Glutamatergic neuron (in vitro differentiated cells): ENCODE measurements at regions not wholly inside any gene's neighbourhood (a gene's known extent, or its start where the extent isn't known, plus 50 kb on each side); places are given as distances from the start of the nearest gene placed in this dataset.

Experiments used
- DNase-seq: peaks from one replicate; pipeline ENCODE4 v3.0.0; 2022
- H3K27ac Mint-ChIP-seq: one replicate; pipeline ENCODE4 v1.8.0; 2020; ENCODE audit warnings: mild to moderate bottlenecking, mixed read lengths, inconsistent platforms; ENCODE audit not compliant: unreplicated experiment
- H3K27me3 Mint-ChIP-seq: one replicate; pipeline ENCODE4 v1.8.0; 2020; ENCODE audit warnings: mild to moderate bottlenecking, moderate library complexity, mixed read lengths, inconsistent platforms; ENCODE audit not compliant: unreplicated experiment
- H3K36me3 Mint-ChIP-seq: one replicate; pipeline ENCODE4 v1.8.0; 2020; ENCODE audit warnings: mild to moderate bottlenecking, mixed read lengths, inconsistent platforms; ENCODE audit not compliant: unreplicated experiment
- H3K4me1 Mint-ChIP-seq: one replicate; pipeline ENCODE4 v1.8.0; 2020; ENCODE audit warnings: mild to moderate bottlenecking, low read depth, mixed read lengths, inconsistent platforms; ENCODE audit not compliant: unreplicated experiment
- H3K4me3 Mint-ChIP-seq: one replicate; pipeline ENCODE4 v1.8.0; 2020; ENCODE audit warnings: mild to moderate bottlenecking, mixed read lengths, inconsistent platforms; ENCODE audit not compliant: unreplicated experiment
- H3K9me3 Mint-ChIP-seq: one replicate; pipeline ENCODE4 v1.8.0; 2020; ENCODE audit warnings: mild to moderate bottlenecking, moderate library complexity, mixed read lengths, inconsistent platforms; ENCODE audit not compliant: unreplicated experiment
- CTCF ChIP-seq: fragments of 200-600 bp; sonication (generic); IDR thresholded peaks from one replicate; pipeline ENCODE4 v1.5.0; 2021; ENCODE audit not compliant: partially characterized antibody, unreplicated experiment

- no peak overlapping the region for H3K27ac Mint-ChIP-seq
- no peak for DNase-seq
- peaks cover 3% of the 10 kb centered on the region for H3K36me3 Mint-ChIP-seq
- peaks cover 8% of the 10 kb centered on the region for H3K4me1 Mint-ChIP-seq
- no peaks in the 10 kb centered on the region for H3K9me3 Mint-ChIP-seq
- no peak for TF ChIP-seq CTCF
- no peaks in the 10 kb centered on the region for H3K27me3 Mint-ChIP-seq
- no peak overlapping the region for H3K4me3 Mint-ChIP-seq
These were observed 244.2 kb downstream of the WNT5A start for GRCh38 chr3:55242921-55243320.

- Mint-ChIP-seq H3K27ac (no peak overlapping the region), H3K4me1 (peaks cover 8% of the 10 kb centered on the region)
- no peak for TF ChIP-seq CTCF
These were observed 246.0 kb downstream of the WNT5A start for GRCh38 chr3:55241098-55241497.

GRCh38 chr3:55235416-55235815 lies 251.7 kb downstream of the WNT5A start:
- no peak for DNase-seq
- Mint-ChIP-seq H3K27ac (no peak overlapping the region), H3K4me3 (no peak overlapping the region), H3K27me3 (peaks cover 2% of the 10 kb centered on the region), H3K36me3 (peaks cover 4% of the 10 kb centered on the region), H3K4me1 (no peaks in the 10 kb centered on the region), H3K9me3 (no peaks in the 10 kb centered on the region)
- no peak for TF ChIP-seq CTCF

More at GRCh38 chr3:55241098-55241497, 246.0 kb downstream of the WNT5A start:
- no peaks in the 10 kb centered on the region for H3K27me3 Mint-ChIP-seq
- no peak for DNase-seq
- H3K36me3 Mint-ChIP-seq = peaks cover 4% of the 10 kb centered on the region
- no peak overlapping the region for H3K4me3 Mint-ChIP-seq
- no peaks in the 10 kb centered on the region for H3K9me3 Mint-ChIP-seq

GRCh38 chr3:55226696-55227095 lies 260.4 kb downstream of the WNT5A start:
- Mint-ChIP-seq H3K4me3 (no peak overlapping the region), H3K27ac (no peak overlapping the region), H3K4me1 (no peaks in the 10 kb centered on the region), H3K27me3 (peaks cover 2% of the 10 kb centered on the region), H3K36me3 (peaks cover 3% of the 10 kb centered on the region), H3K9me3 (no peaks in the 10 kb centered on the region)
- no peak for TF ChIP-seq CTCF
- DNase-seq = no peak

GRCh38 chr3:55218577-55218976 lies 268.5 kb downstream of the WNT5A start:
- H3K36me3 Mint-ChIP-seq = peaks cover 29% of the 10 kb centered on the region
- H3K9me3 Mint-ChIP-seq = peaks cover 2% of the 10 kb centered on the region
- no peak overlapping the region for H3K4me3 Mint-ChIP-seq
- TF ChIP-seq CTCF = no peak
- DNase-seq = no peak
- H3K27ac Mint-ChIP-seq = no peak overlapping the region
- no peaks in the 10 kb centered on the region for H3K4me1 Mint-ChIP-seq
- no peaks in the 10 kb centered on the region for H3K27me3 Mint-ChIP-seq
